ENCODE measurements at regions not wholly inside any gene's neighbourhood (a gene's known extent, or its start where the extent isn't known, plus 50 kb on each side); places are given as distances from the start of the nearest gene placed in this dataset.

GRCh38 chr13:27327633-27328032 lies 57.0 kb downstream of the RASL11A start:
- TF ChIP-seq EZH2phosphoT487 (IDR thresholded peaks at IDR 0.05; ENCODE audit: low read depth, severe bottlenecking, unreplicated experiment) = no peak
- no peak for TF ChIP-seq CTCF (IDR thresholded peaks at IDR 0.05; ENCODE audit: poor library complexity)
- no peak for TF ChIP-seq EZH2 (IDR thresholded peaks at IDR 0.05; ENCODE audit: borderline replicate concordance)
- Histone ChIP-seq H3K36me3 (replicated peaks; ENCODE audit: insufficient read depth, low read depth) (no peaks in the 10 kb centered on the region), H3K27ac (no peak overlapping the region), H3K79me2 (no peaks in the 10 kb centered on the region), H3K9me3 (ENCODE audit: low read depth) (no peaks in the 10 kb centered on the region), H2AFZ (no peak overlapping the region), H3K9me2 (replicated peaks; ENCODE audit: insufficient read depth) (no peaks in the 10 kb centered on the region), H3K27me3 (no peaks in the 10 kb centered on the region), H3K4me2 (no peak overlapping the region), H3K4me3 (no peak overlapping the region), H3K4me1 (ENCODE audit: insufficient read depth) (no peaks in the 10 kb centered on the region), H4K20me1 (ENCODE audit: insufficient read depth, poor library complexity, severe bottlenecking) (no peaks in the 10 kb centered on the region)
- WGBS (ENCODE audit: low lambda C conversion rate, missing lambda C conversion rate) = 90% methylated on average over 5 of the region's 5 CpGs
- no peak for DNase-seq (ENCODE audit: low spot score)

- no peak for TF ChIP-seq EZH2phosphoT487 (IDR thresholded peaks at IDR 0.05; ENCODE audit: low read depth, severe bottlenecking, unreplicated experiment)
- no peak for TF ChIP-seq CTCF (IDR thresholded peaks at IDR 0.05; ENCODE audit: poor library complexity)
- no peak for TF ChIP-seq EZH2 (IDR thresholded peaks at IDR 0.05; ENCODE audit: borderline replicate concordance)
- Histone ChIP-seq H2AFZ (no peak overlapping the region), H3K4me1 (ENCODE audit: insufficient read depth) (no peaks in the 10 kb centered on the region), H3K27ac (no peak overlapping the region), H3K27me3 (no peaks in the 10 kb centered on the region), H3K9me3 (ENCODE audit: low read depth) (no peaks in the 10 kb centered on the region), H3K79me2 (no peaks in the 10 kb centered on the region), H3K4me3 (no peak overlapping the region), H3K36me3 (replicated peaks; ENCODE audit: insufficient read depth, low read depth) (no peaks in the 10 kb centered on the region), H4K20me1 (ENCODE audit: insufficient read depth, poor library complexity, severe bottlenecking) (no peaks in the 10 kb centered on the region), H3K9me2 (replicated peaks; ENCODE audit: insufficient read depth) (no peaks in the 10 kb centered on the region), H3K4me2 (no peak overlapping the region)
- WGBS (ENCODE audit: low lambda C conversion rate, missing lambda C conversion rate) = 83% methylated on average over 5 of the region's 5 CpGs
- no peak for DNase-seq (ENCODE audit: low spot score)
Observed at GRCh38 chr13:27329210-27329609, 58.6 kb downstream of the RASL11A start.

GRCh38 chr13:27334774-27335435 lies 64.3 kb downstream of the RASL11A start:
- H3K4me3 ChIP-seq = no peak overlapping the region

More at GRCh38 chr13:27334774-27335435, 64.3 kb downstream of the RASL11A start:
- WGBS (ENCODE audit: low lambda C conversion rate, missing lambda C conversion rate) = 78% methylated on average over 13 of the region's 13 CpGs
- Histone ChIP-seq H3K4me1 (ENCODE audit: insufficient read depth) (no peaks in the 10 kb centered on the region), H3K27ac (no peak overlapping the region), H3K79me2 (no peaks in the 10 kb centered on the region), H3K36me3 (replicated peaks; ENCODE audit: insufficient read depth, low read depth) (no peaks in the 10 kb centered on the region), H3K27me3 (no peaks in the 10 kb centered on the region), H3K4me2 (no peak overlapping the region), H3K9me2 (replicated peaks; ENCODE audit: insufficient read depth) (no peaks in the 10 kb centered on the region), H2AFZ (no peak overlapping the region), H3K9me3 (ENCODE audit: low read depth) (no peaks in the 10 kb centered on the region), H4K20me1 (ENCODE audit: insufficient read depth, poor library complexity, severe bottlenecking) (no peaks in the 10 kb centered on the region)
- no peak for DNase-seq (ENCODE audit: low spot score)
- TF ChIP-seq CTCF (IDR thresholded peaks at IDR 0.05; ENCODE audit: poor library complexity) (no peak), EZH2phosphoT487 (IDR thresholded peaks at IDR 0.05; ENCODE audit: low read depth, severe bottlenecking, unreplicated experiment) (no peak), EZH2 (IDR thresholded peaks at IDR 0.05; ENCODE audit: borderline replicate concordance) (no peak)

Data from hepatocyte (in vitro differentiated cells).